B cell (primary cell): ENCODE measurements at regions not wholly inside any gene's neighbourhood (a gene's known extent, or its start where the extent isn't known, plus 50 kb on each side); places are given as distances from the start of the nearest gene placed in this dataset.

Experiments used
- CTCF ChIP-seq: fragments of 200-600 bp; IDR thresholded peaks from one replicate; pipeline ENCODE4 v1.8.0; 2022; ENCODE audit warnings: antibody characterized with exemption, mild to moderate bottlenecking
- EZH2 ChIP-seq: IDR thresholded peaks from 2 replicates; pipeline ENCODE4 v1.6.1; 2012; ENCODE audit warnings: borderline replicate concordance, low read depth, mild to moderate bottlenecking, moderate library complexity, low read length; ENCODE audit not compliant: insufficient read depth, poor library complexity, severe bottlenecking

GRCh38 chr3:20931834-20932233, 745.8 kb upstream of the SGO1 start:
- TF ChIP-seq CTCF, result no peak
- TF ChIP-seq EZH2, result no peak
